ENCODE measurements at regions not wholly inside any gene's neighbourhood (a gene's known extent, or its start where the extent isn't known, plus 50 kb on each side); places are given as distances from the start of the nearest gene placed in this dataset.

DNA sequence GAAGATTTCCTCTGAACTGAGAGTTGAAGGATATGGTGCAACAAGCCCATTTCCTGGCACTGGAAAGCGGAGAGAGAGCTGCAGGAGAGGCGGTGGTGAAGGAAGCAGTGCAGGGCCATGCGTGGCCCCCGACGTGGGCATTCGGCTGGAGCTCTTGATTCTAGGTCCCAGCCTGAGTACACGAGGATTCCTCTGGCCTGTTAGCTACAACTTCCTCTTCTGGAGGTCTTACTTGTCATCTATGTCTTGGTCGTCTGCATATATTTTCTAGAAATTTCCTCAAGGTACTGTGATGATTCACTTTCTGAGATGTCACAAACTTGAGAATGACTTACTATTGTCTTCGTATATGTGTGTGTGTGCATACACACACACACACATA, 59.2 kb upstream of the JAZF1 start:
- TF ChIP-seq GATA2 (IDR thresholded peaks at IDR 0.05; ENCODE audit: low read depth, low read length) (no peak), GATA3 (IDR thresholded peaks at IDR 0.05; ENCODE audit: low read depth, low read length) (no peak)

All from SH-SY5Y (cell line).